NCI-H82 treated with DMSO at 0.1 percent for 48 hours (cell line): ENCODE measurements at regions not wholly inside any gene's neighbourhood (a gene's known extent, or its start where the extent isn't known, plus 50 kb on each side); places are given as distances from the start of the nearest gene placed in this dataset.

Experiments used
- DNase-seq: peaks from one replicate; lab custom pipeline; 2025; ENCODE audit not compliant: unreplicated experiment; lab: John Stamatoyannopoulos, UW

GRCh38 chrX:97763981-97764380, 880.3 kb downstream of the RPA4 start:
- DNase-seq, result no peak

GRCh38 chrX:97766501-97767095, 882.9 kb downstream of the RPA4 start:
- DNase-seq, result peak; percentile 67

GRCh38 chrX:97787311-97787710, 903.6 kb downstream of the RPA4 start:
- no peak for DNase-seq

GRCh38 chrX:97787849-97788248, 904.1 kb downstream of the RPA4 start:
- no peak for DNase-seq

- DNase-seq, result no peak
Measured at GRCh38 chrX:97790850-97791249, 907.1 kb downstream of the RPA4 start.

GRCh38 chrX:97797076-97797475, 913.4 kb downstream of the RPA4 start:
- DNase-seq, result no peak

- no peak for DNase-seq
Measured at GRCh38 chrX:97806238-97806637, 922.5 kb downstream of the RPA4 start.

- DNase-seq, result no peak
Measured at GRCh38 chrX:97806946-97807345, 923.2 kb downstream of the RPA4 start.

- no peak for DNase-seq
Measured at GRCh38 chrX:97820170-97820569, 936.5 kb downstream of the RPA4 start.

- DNase-seq, result no peak
Measured at GRCh38 chrX:97828471-97828870, 944.8 kb downstream of the RPA4 start.

GRCh38 chrX:97835969-97836368, 952.3 kb downstream of the RPA4 start:
- DNase-seq, result no peak

- DNase-seq, result no peak
Measured at GRCh38 chrX:97841544-97842179, 958.0 kb downstream of the RPA4 start.

- no peak for DNase-seq
Measured at GRCh38 chrX:97842468-97843199, 958.9 kb downstream of the RPA4 start.

GRCh38 chrX:97843200-97843811, 959.6 kb downstream of the RPA4 start:
- DNase-seq, result no peak

GRCh38 chrX:97844161-97844560, 960.5 kb downstream of the RPA4 start:
- DNase-seq, result no peak

- DNase-seq, result no peak
Measured at GRCh38 chrX:97844943-97845342, 961.2 kb downstream of the RPA4 start.

GRCh38 chrX:97845451-97845850, 961.7 kb downstream of the RPA4 start:
- no peak for DNase-seq

- DNase-seq, result no peak
Measured at GRCh38 chrX:97846228-97846627, 962.5 kb downstream of the RPA4 start.

GRCh38 chrX:97846718-97847237, 963.1 kb downstream of the RPA4 start:
- DNase-seq, result no peak

GRCh38 chrX:97847885-97848679, 964.4 kb downstream of the RPA4 start:
- no peak for DNase-seq

GRCh38 chrX:97849951-97850350, 966.2 kb downstream of the RPA4 start:
- no peak for DNase-seq
